ENCODE measurements at regions not wholly inside any gene's neighbourhood (a gene's known extent, or its start where the extent isn't known, plus 50 kb on each side); places are given as distances from the start of the nearest gene placed in this dataset.
"Not testable (repeated sequence)": the region's sequence is repeated elsewhere in the genome, so short reads cannot be mapped to it uniquely, and the experiment has no call there.

- Histone ChIP-seq H3K27ac (no peak overlapping the region), H3K4me3 (no peak overlapping the region), H3K27me3 (no peaks in the 10 kb centered on the region), H3K9me3 (no peaks in the 10 kb centered on the region), H3K36me3 (ENCODE audit: low read depth, missing control alignments) (no peaks in the 10 kb centered on the region), H3K4me1 (no peaks in the 10 kb centered on the region)
- no peak for TF ChIP-seq CTCF (IDR thresholded peaks at IDR 0.05)
- TF ChIP-seq POLR2A (IDR thresholded peaks at IDR 0.05), result no peak
- intact Hi-C loops (cut with DNase I; ENCODE audit: low total_unique reads), result no loop called here
- DNase-seq, result no peak
- 77 to 78% methylated on average over 2 of the region's 2 CpGs for WGBS, 2 donors
Measured at GRCh38 chr9:25453875-25454274, 224.4 kb downstream of the TUSC1 start.

GRCh38 chr9:25449503-25449902 lies 228.7 kb downstream of the TUSC1 start:
- no peak for DNase-seq
- WGBS, 2 donors, result 79 to 80% methylated on average over 3 of the region's 3 CpGs
- Histone ChIP-seq H3K36me3 (ENCODE audit: low read depth, missing control alignments) (no peaks in the 10 kb centered on the region), H3K27ac (no peak overlapping the region), H3K4me3 (no peak overlapping the region), H3K4me1 (no peaks in the 10 kb centered on the region), H3K27me3 (no peaks in the 10 kb centered on the region), H3K9me3 (no peaks in the 10 kb centered on the region)
- TF ChIP-seq POLR2A (IDR thresholded peaks at IDR 0.05) (no peak), CTCF (IDR thresholded peaks at IDR 0.05) (no peak)
- intact Hi-C loops (cut with DNase I; ENCODE audit: low total_unique reads), result no loop called here

- H3K4me3 ChIP-seq; H3K27me3 ChIP-seq; H3K9me3 ChIP-seq; H3K27ac ChIP-seq; H3K4me1 ChIP-seq; H3K36me3 ChIP-seq (ENCODE audit: low read depth, missing control alignments); DNase-seq; intact Hi-C loops (cut with DNase I; ENCODE audit: low total_unique reads): not testable (repeated sequence)
- WGBS, 2 donors, result 92 to 93% methylated on average over 13 of the region's 13 CpGs
Measured at GRCh38 chr9:25445721-25446120, 232.5 kb downstream of the TUSC1 start.

- intact Hi-C loops (cut with DNase I; ENCODE audit: low total_unique reads), result no loop called here
- 53% methylated on average over 4 of the region's 4 CpGs for WGBS, 2 donors
- no peak for DNase-seq
- no peak for TF ChIP-seq POLR2A (IDR thresholded peaks at IDR 0.05)
- no peaks in the 10 kb centered on the region for H3K27me3 ChIP-seq
- no peaks in the 10 kb centered on the region for H3K4me1 ChIP-seq
- H3K9me3 ChIP-seq, result no peaks in the 10 kb centered on the region
- H3K36me3 ChIP-seq (ENCODE audit: low read depth, missing control alignments), result no peaks in the 10 kb centered on the region
- H3K27ac ChIP-seq, result no peak overlapping the region
- H3K4me3 ChIP-seq, result no peak overlapping the region
Measured at GRCh38 chr9:25442526-25442925, 235.7 kb downstream of the TUSC1 start.

- H3K27me3 ChIP-seq, result no peaks in the 10 kb centered on the region
- TF ChIP-seq CTCF (IDR thresholded peaks at IDR 0.05) (no peak), POLR2A (IDR thresholded peaks at IDR 0.05) (no peak)
- H3K27ac ChIP-seq, result no peak overlapping the region
- intact Hi-C loops (cut with DNase I; ENCODE audit: low total_unique reads), result no loop called here
- H3K9me3 ChIP-seq, result no peaks in the 10 kb centered on the region
- no peaks in the 10 kb centered on the region for H3K4me1 ChIP-seq
- 84% methylated on average over 4 of the region's 4 CpGs; no CpG with 5 or more reads in 1 of the 2 donors for WGBS, 2 donors
- H3K4me3 ChIP-seq, result no peak overlapping the region
- no peak for DNase-seq
- no peaks in the 10 kb centered on the region for H3K36me3 ChIP-seq (ENCODE audit: low read depth, missing control alignments)
Measured at GRCh38 chr9:25427898-25428297, 250.3 kb downstream of the TUSC1 start.

GRCh38 chr9:25427290-25427689 lies 251.0 kb downstream of the TUSC1 start:
- DNase-seq, result no peak
- H3K27ac ChIP-seq, result no peak overlapping the region
- H3K27me3 ChIP-seq, result no peaks in the 10 kb centered on the region
- intact Hi-C loops (cut with DNase I; ENCODE audit: low total_unique reads), result no loop called here
- no peaks in the 10 kb centered on the region for H3K4me1 ChIP-seq
- TF ChIP-seq CTCF (IDR thresholded peaks at IDR 0.05) (no peak), POLR2A (IDR thresholded peaks at IDR 0.05) (no peak)
- H3K36me3 ChIP-seq (ENCODE audit: low read depth, missing control alignments), result no peaks in the 10 kb centered on the region
- WGBS, 2 donors, result 67 to 88% methylated on average over 2 to 4 of the region's 4 CpGs
- H3K9me3 ChIP-seq, result no peaks in the 10 kb centered on the region
- no peak overlapping the region for H3K4me3 ChIP-seq
